Hepatocyte (in vitro differentiated cells): ENCODE measurements at regions not wholly inside any gene's neighbourhood (a gene's known extent, or its start where the extent isn't known, plus 50 kb on each side); places are given as distances from the start of the nearest gene placed in this dataset.

Source experiments
- CTCF ChIP-seq: fragments of 200-600 bp; sonication (generic); IDR thresholded peaks from 2 replicates; pipeline ENCODE4 v1.5.1; 2016; ENCODE audit warnings: antibody characterized with exemption, mild to moderate bottlenecking; ENCODE audit not compliant: poor library complexity
- EZH2 ChIP-seq: fragments of 200-600 bp; sonication (generic); IDR thresholded peaks from 2 replicates; pipeline ENCODE4 v1.6.1; 2016; ENCODE audit warnings: antibody characterized with exemption, mild to moderate bottlenecking, borderline replicate concordance
- EZH2phosphoT487 ChIP-seq: fragments of 200-600 bp; sonication (generic); IDR thresholded peaks from one replicate; pipeline ENCODE4 v1.6.1; 2018; ENCODE audit warnings: antibody characterized with exemption, mild to moderate bottlenecking, low read depth, moderate library complexity; ENCODE audit not compliant: unreplicated experiment, severe bottlenecking

DNA sequence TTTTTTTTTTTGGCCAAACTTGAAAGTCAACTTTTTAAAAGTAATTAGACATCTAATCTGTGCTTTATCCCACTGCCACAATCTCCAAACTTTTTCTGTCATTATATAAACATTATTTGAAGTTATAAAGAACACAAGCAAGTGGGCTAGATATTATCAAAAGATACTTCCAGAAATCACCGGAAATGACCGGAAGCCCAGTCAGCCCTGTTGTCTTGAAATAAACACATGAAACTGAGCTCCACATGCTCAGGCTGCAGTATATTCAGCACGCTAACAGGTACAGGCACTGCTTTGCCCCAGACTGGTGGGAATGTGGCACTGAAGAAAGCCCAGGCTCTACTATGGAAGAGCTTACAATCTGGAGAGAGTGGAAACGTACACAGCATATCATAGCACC is 158.9 kb upstream of the PLEKHG7 start:
- TF ChIP-seq CTCF (no peak), EZH2 (no peak), EZH2phosphoT487 (no peak)
